ENCODE measurements at regions not wholly inside any gene's neighbourhood (a gene's known extent, or its start where the extent isn't known, plus 50 kb on each side); places are given as distances from the start of the nearest gene placed in this dataset.

GRCh38 chr9:26758655-26759054, 133.9 kb downstream of the CAAP1 start:
- TF ChIP-seq SIN3A (IDR thresholded peaks at IDR 0.05; ENCODE audit: borderline replicate concordance, insufficient read depth, low read length) (no peak), POLR2AphosphoS5 (IDR thresholded peaks at IDR 0.05; ENCODE audit: low read depth, low read length) (no peak), FOXP2 (optimal IDR thresholded peaks at IDR 0.05; ENCODE audit: borderline replicate concordance, extremely low read depth, extremely low read length, insufficient read depth) (no peak), TAF1 (IDR thresholded peaks at IDR 0.05; ENCODE audit: borderline replicate concordance, insufficient read depth, low read length) (no peak)
- TF ChIP-seq, protein P1, sequence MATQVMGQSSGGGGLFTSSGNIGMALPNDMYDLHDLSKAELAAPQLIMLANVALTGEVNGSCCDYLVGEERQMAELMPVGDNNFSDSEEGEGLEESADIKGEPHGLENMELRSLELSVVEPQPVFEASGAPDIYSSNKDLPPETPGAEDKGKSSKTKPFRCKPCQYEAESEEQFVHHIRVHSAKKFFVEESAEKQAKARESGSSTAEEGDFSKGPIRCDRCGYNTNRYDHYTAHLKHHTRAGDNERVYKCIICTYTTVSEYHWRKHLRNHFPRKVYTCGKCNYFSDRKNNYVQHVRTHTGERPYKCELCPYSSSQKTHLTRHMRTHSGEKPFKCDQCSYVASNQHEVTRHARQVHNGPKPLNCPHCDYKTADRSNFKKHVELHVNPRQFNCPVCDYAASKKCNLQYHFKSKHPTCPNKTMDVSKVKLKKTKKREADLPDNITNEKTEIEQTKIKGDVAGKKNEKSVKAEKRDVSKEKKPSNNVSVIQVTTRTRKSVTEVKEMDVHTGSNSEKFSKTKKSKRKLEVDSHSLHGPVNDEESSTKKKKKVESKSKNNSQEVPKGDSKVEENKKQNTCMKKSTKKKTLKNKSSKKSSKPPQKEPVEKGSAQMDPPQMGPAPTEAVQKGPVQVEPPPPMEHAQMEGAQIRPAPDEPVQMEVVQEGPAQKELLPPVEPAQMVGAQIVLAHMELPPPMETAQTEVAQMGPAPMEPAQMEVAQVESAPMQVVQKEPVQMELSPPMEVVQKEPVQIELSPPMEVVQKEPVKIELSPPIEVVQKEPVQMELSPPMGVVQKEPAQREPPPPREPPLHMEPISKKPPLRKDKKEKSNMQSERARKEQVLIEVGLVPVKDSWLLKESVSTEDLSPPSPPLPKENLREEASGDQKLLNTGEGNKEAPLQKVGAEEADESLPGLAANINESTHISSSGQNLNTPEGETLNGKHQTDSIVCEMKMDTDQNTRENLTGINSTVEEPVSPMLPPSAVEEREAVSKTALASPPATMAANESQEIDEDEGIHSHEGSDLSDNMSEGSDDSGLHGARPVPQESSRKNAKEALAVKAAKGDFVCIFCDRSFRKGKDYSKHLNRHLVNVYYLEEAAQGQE (IDR thresholded peaks at IDR 0.05; ENCODE audit: insufficient read depth in 1 of 2, low read depth in 2 of 2, low read length in 2 of 2), result no peak

- TF ChIP-seq TAF1 (IDR thresholded peaks at IDR 0.05; ENCODE audit: borderline replicate concordance, insufficient read depth, low read length) (no peak), POLR2AphosphoS5 (IDR thresholded peaks at IDR 0.05; ENCODE audit: low read depth, low read length) (no peak), SIN3A (IDR thresholded peaks at IDR 0.05; ENCODE audit: borderline replicate concordance, insufficient read depth, low read length) (no peak), FOXP2 (optimal IDR thresholded peaks at IDR 0.05; ENCODE audit: borderline replicate concordance, extremely low read depth, extremely low read length, insufficient read depth) (no peak)
- TF ChIP-seq, protein P1 (IDR thresholded peaks at IDR 0.05; ENCODE audit: insufficient read depth in 1 of 2, low read depth in 2 of 2, low read length in 2 of 2), result no peak
Measured at GRCh38 chr9:26756881-26757280, 135.7 kb downstream of the CAAP1 start.

GRCh38 chr9:26755476-26755875, 137.1 kb downstream of the CAAP1 start:
- TF ChIP-seq TAF1 (IDR thresholded peaks at IDR 0.05; ENCODE audit: borderline replicate concordance, insufficient read depth, low read length) (no peak), POLR2AphosphoS5 (IDR thresholded peaks at IDR 0.05; ENCODE audit: low read depth, low read length) (no peak), FOXP2 (optimal IDR thresholded peaks at IDR 0.05; ENCODE audit: borderline replicate concordance, extremely low read depth, extremely low read length, insufficient read depth) (no peak), SIN3A (IDR thresholded peaks at IDR 0.05; ENCODE audit: borderline replicate concordance, insufficient read depth, low read length) (no peak)
- TF ChIP-seq, protein P1 (IDR thresholded peaks at IDR 0.05; ENCODE audit: insufficient read depth in 1 of 2, low read depth in 2 of 2, low read length in 2 of 2), result no peak

- TF ChIP-seq FOXP2 (optimal IDR thresholded peaks at IDR 0.05; ENCODE audit: borderline replicate concordance, extremely low read depth, extremely low read length, insufficient read depth), result no peak
- TF ChIP-seq TAF1 (IDR thresholded peaks at IDR 0.05; ENCODE audit: borderline replicate concordance, insufficient read depth, low read length), result no peak
- TF ChIP-seq SIN3A (IDR thresholded peaks at IDR 0.05; ENCODE audit: borderline replicate concordance, insufficient read depth, low read length), result no peak
- TF ChIP-seq, protein P1 (IDR thresholded peaks at IDR 0.05; ENCODE audit: insufficient read depth in 1 of 2, low read depth in 2 of 2, low read length in 2 of 2), result no peak
- TF ChIP-seq POLR2AphosphoS5 (IDR thresholded peaks at IDR 0.05; ENCODE audit: low read depth, low read length), result no peak
Measured at GRCh38 chr9:26754509-26755164, 138.0 kb downstream of the CAAP1 start.

All from PFSK-1 (cell line).